ENCODE measurements at regions not wholly inside any gene's neighbourhood (a gene's known extent, or its start where the extent isn't known, plus 50 kb on each side); places are given as distances from the start of the nearest gene placed in this dataset.
A peak's percentile ranks its signal among the peaks of the same experiment; 100 is the strongest.

GRCh38 chr4:90025248-90025647 is 101.9 kb upstream of the CCSER1 start:
- no peak overlapping the region for H3K27ac ChIP-seq (replicated peaks)
- no peak overlapping the region for H3K4me3 ChIP-seq (replicated peaks; ENCODE audit: insufficient read depth, low read length)
- TF ChIP-seq REST (IDR thresholded peaks at IDR 0.05; ENCODE audit: insufficient replicate concordance, low read depth), result no peak
- TF ChIP-seq POLR2AphosphoS5 (IDR thresholded peaks at IDR 0.05; ENCODE audit: low read depth), result no peak
- no peak for TF ChIP-seq CTCF (IDR thresholded peaks at IDR 0.05; ENCODE audit: insufficient read depth, low read length)
- no peak for TF ChIP-seq GABPA (IDR thresholded peaks at IDR 0.05; ENCODE audit: low read depth)
- no peak for TF ChIP-seq SPI1 (IDR thresholded peaks at IDR 0.05; ENCODE audit: borderline replicate concordance, low read depth)
- H3K27me3 ChIP-seq (ENCODE audit: insufficient read depth, poor library complexity, severe bottlenecking), result no peaks in the 10 kb centered on the region
- DNase-seq (ENCODE audit: low read depth in 1 of 2, low spot score in 1 of 2), result no peak

GRCh38 chr4:90027565-90027964 is 99.6 kb upstream of the CCSER1 start:
- Histone ChIP-seq H3K27ac (replicated peaks) (no peak overlapping the region), H3K27me3 (ENCODE audit: insufficient read depth, poor library complexity, severe bottlenecking) (no peaks in the 10 kb centered on the region), H3K4me3 (replicated peaks; ENCODE audit: insufficient read depth, low read length) (no peak overlapping the region)
- no peak for DNase-seq (ENCODE audit: low read depth in 1 of 2, low spot score in 1 of 2)
- no peak for TF ChIP-seq POLR2AphosphoS5 (IDR thresholded peaks at IDR 0.05; ENCODE audit: low read depth)
- TF ChIP-seq SPI1 (IDR thresholded peaks at IDR 0.05; ENCODE audit: borderline replicate concordance, low read depth), result peak; percentile 69
- no peak for TF ChIP-seq REST (IDR thresholded peaks at IDR 0.05; ENCODE audit: insufficient replicate concordance, low read depth)
- TF ChIP-seq GABPA (IDR thresholded peaks at IDR 0.05; ENCODE audit: low read depth), result no peak
- no peak for TF ChIP-seq CTCF (IDR thresholded peaks at IDR 0.05; ENCODE audit: insufficient read depth, low read length)

- no peak overlapping the region for H3K27ac ChIP-seq (replicated peaks)
- no peak for DNase-seq (ENCODE audit: low read depth in 1 of 2, low spot score in 1 of 2)
- no peaks in the 10 kb centered on the region for H3K27me3 ChIP-seq (ENCODE audit: insufficient read depth, poor library complexity, severe bottlenecking)
- TF ChIP-seq GABPA (IDR thresholded peaks at IDR 0.05; ENCODE audit: low read depth) (no peak), SPI1 (IDR thresholded peaks at IDR 0.05; ENCODE audit: borderline replicate concordance, low read depth) (no peak), POLR2AphosphoS5 (IDR thresholded peaks at IDR 0.05; ENCODE audit: low read depth) (no peak), CTCF (IDR thresholded peaks at IDR 0.05; ENCODE audit: insufficient read depth, low read length) (no peak), REST (IDR thresholded peaks at IDR 0.05; ENCODE audit: insufficient replicate concordance, low read depth) (no peak)
- no peak overlapping the region for H3K4me3 ChIP-seq (replicated peaks; ENCODE audit: insufficient read depth, low read length)
Observed at GRCh38 chr4:90028460-90028859, 98.7 kb upstream of the CCSER1 start.
